SK-N-SH treated with all-trans-retinoic acid at 6 μM for 48 hours (cell line): ENCODE measurements at regions not wholly inside any gene's neighbourhood (a gene's known extent, or its start where the extent isn't known, plus 50 kb on each side); places are given as distances from the start of the nearest gene placed in this dataset.

Experiments
- ATAC-seq: fragments of 200-7000 bp; cut with Tn5 transposase; 3 replicates; pipeline ENCODE4 v1.9.1; 2020; ENCODE audit warnings: mild to moderate bottlenecking, moderate library complexity
- ARNTL ChIP-seq: fragments of 450-650 bp; formaldehyde crosslinking; IDR thresholded peaks from 2 replicates; pipeline ENCODE4 v1.5.0; 2020; ENCODE audit warnings: low read depth, mild to moderate bottlenecking, moderate library complexity, borderline replicate concordance
- BACH2 ChIP-seq: fragments of 250-450 bp; sonication (Bioruptor Pico); IDR thresholded peaks from 2 replicates; pipeline ENCODE4 v1.9.0; 2021; ENCODE audit warnings: mild to moderate bottlenecking, borderline replicate concordance
- CREB5 ChIP-seq: fragments of 250-450 bp; sonication (Bioruptor Pico); IDR thresholded peaks from 2 replicates; pipeline ENCODE4 v1.5.1; 2020; ENCODE audit warnings: low read depth, mild to moderate bottlenecking, moderate library complexity
- CSDC2 ChIP-seq: fragments of 250-450 bp; sonication (Bioruptor Pico); IDR thresholded peaks from 2 replicates; pipeline ENCODE4 v1.5.0; 2020; ENCODE audit warnings: mild to moderate bottlenecking, moderate library complexity
- CSRNP3 ChIP-seq: fragments of 250-450 bp; sonication (Bioruptor Pico); IDR thresholded peaks from 2 replicates; pipeline ENCODE4 v1.5.1; 2021; ENCODE audit warnings: mild to moderate bottlenecking, moderate library complexity
- GLIS3 ChIP-seq: fragments of 250-450 bp; sonication (Bioruptor Pico); IDR thresholded peaks from 2 replicates; pipeline ENCODE4 v1.5.0; 2020; ENCODE audit warnings: mild to moderate bottlenecking, moderate library complexity
- OSR1 ChIP-seq: fragments of 250-450 bp; sonication (Bioruptor Pico); IDR thresholded peaks from 2 replicates; pipeline ENCODE4 v1.8.0; 2022; ENCODE audit warnings: moderate library complexity, mild to moderate bottlenecking, inconsistent platforms
- PATZ1 ChIP-seq: fragments of 250-450 bp; sonication (Bioruptor Pico); IDR thresholded peaks from 2 replicates; pipeline ENCODE4 v1.8.0; 2020; ENCODE audit warnings: mild to moderate bottlenecking, moderate library complexity, borderline replicate concordance
- POU6F1 ChIP-seq: fragments of 250-450 bp; sonication (Bioruptor Pico); IDR thresholded peaks from 2 replicates; pipeline ENCODE4 v1.8.0; 2021; ENCODE audit warnings: low read depth, mild to moderate bottlenecking, moderate library complexity, borderline replicate concordance
- PPARA ChIP-seq: fragments of 250-450 bp; sonication (Bioruptor Pico); IDR thresholded peaks from 2 replicates; pipeline ENCODE4 v1.5.0; 2020; ENCODE audit warnings: mild to moderate bottlenecking, borderline replicate concordance
- RARB ChIP-seq: fragments of 250-450 bp; sonication (Bioruptor Pico); IDR thresholded peaks from 2 replicates; pipeline ENCODE4 v1.8.0; 2021; ENCODE audit warnings: mild to moderate bottlenecking, moderate library complexity
- SNAI2 ChIP-seq: fragments of 250-450 bp; sonication (Bioruptor Pico); IDR thresholded peaks from 2 replicates; pipeline ENCODE4 v1.5.0; 2020; ENCODE audit warnings: mild to moderate bottlenecking, moderate library complexity
- TCF4 ChIP-seq: fragments of 250-450 bp; sonication (Bioruptor Pico); IDR thresholded peaks from 2 replicates; pipeline ENCODE4 v1.8.0; 2021; ENCODE audit warnings: mild to moderate bottlenecking, moderate library complexity, borderline replicate concordance
- TOX ChIP-seq: fragments of 250-450 bp; sonication (Bioruptor Pico); IDR thresholded peaks from 2 replicates; pipeline ENCODE4 v1.8.0; 2021; ENCODE audit warnings: mild to moderate bottlenecking, moderate library complexity, borderline replicate concordance
- TSHZ2 ChIP-seq: fragments of 250-450 bp; sonication (Bioruptor Pico); IDR thresholded peaks from 2 replicates; pipeline ENCODE4 v1.5.0; 2020; ENCODE audit warnings: mild to moderate bottlenecking, moderate library complexity
- ZC3H10 ChIP-seq: fragments of 250-450 bp; sonication (Bioruptor Pico); IDR thresholded peaks from 2 replicates; pipeline ENCODE4 v1.5.1; 2021; ENCODE audit warnings: mild to moderate bottlenecking, moderate library complexity
- ZFP3 ChIP-seq: fragments of 250-450 bp; sonication (Bioruptor Pico); IDR thresholded peaks from 2 replicates; pipeline ENCODE4 v1.5.0; 2020; ENCODE audit warnings: mild to moderate bottlenecking, moderate library complexity
- ZFP30 ChIP-seq: fragments of 450-650 bp; formaldehyde crosslinking; IDR thresholded peaks from 2 replicates; pipeline ENCODE4 v1.5.0; 2022; ENCODE audit warnings: mild to moderate bottlenecking, moderate library complexity
- ZNF565 ChIP-seq: fragments of 450-650 bp; formaldehyde crosslinking; conservative IDR thresholded peaks from 2 replicates; pipeline ENCODE4 v1.5.0; 2020; ENCODE audit warnings: low read depth, mild to moderate bottlenecking, moderate library complexity
- ZNF70 ChIP-seq: fragments of 450-650 bp; formaldehyde crosslinking; IDR thresholded peaks from 2 replicates; pipeline ENCODE4 v1.5.0; 2020; ENCODE audit warnings: mild to moderate bottlenecking, moderate library complexity
- ZNF8 ChIP-seq: fragments of 450-650 bp; formaldehyde crosslinking; IDR thresholded peaks from 2 replicates; pipeline ENCODE4 v1.5.0; 2020; ENCODE audit warnings: mild to moderate bottlenecking, moderate library complexity

- TF ChIP-seq ARNTL (no peak), ZFP30 (CRISPR knock-in tag) (no peak), CSDC2 (CRISPR knock-in tag) (no peak), POU6F1 (CRISPR knock-in tag) (no peak), PATZ1 (no peak), GLIS3 (no peak), CREB5 (no peak), ZNF8 (CRISPR knock-in tag) (no peak)
- no peak for ATAC-seq
Measured at GRCh38 chr9:107836300-107836699, 346.7 kb upstream of the KLF4 start.

GRCh38 chr9:107833295-107833694, 343.7 kb upstream of the KLF4 start:
- TF ChIP-seq BACH2 (CRISPR knock-in tag), result no peak
- TF ChIP-seq ZFP3 (CRISPR knock-in tag), result no peak
- no peak for TF ChIP-seq RARB (CRISPR knock-in tag)
- no peak for TF ChIP-seq CREB5
- no peak for TF ChIP-seq TCF4 (CRISPR knock-in tag)
- TF ChIP-seq TOX (CRISPR knock-in tag), result no peak
- TF ChIP-seq ZNF8 (CRISPR knock-in tag), result no peak
- TF ChIP-seq OSR1 (CRISPR knock-in tag), result no peak
- TF ChIP-seq PPARA (CRISPR knock-in tag), result no peak
- no peak for TF ChIP-seq ZFP30 (CRISPR knock-in tag)
- TF ChIP-seq ZC3H10 (CRISPR knock-in tag), result no peak
- no peak for TF ChIP-seq CSRNP3 (CRISPR knock-in tag)
- TF ChIP-seq ZNF70 (CRISPR knock-in tag), result no peak
- TF ChIP-seq SNAI2 (CRISPR knock-in tag), result no peak
- no peak for TF ChIP-seq TSHZ2
- TF ChIP-seq POU6F1 (CRISPR knock-in tag), result no peak
- TF ChIP-seq GLIS3, result no peak
- TF ChIP-seq CSDC2 (CRISPR knock-in tag), result no peak
- no peak for TF ChIP-seq ARNTL
- TF ChIP-seq ZNF565 (CRISPR knock-in tag), result no peak
- TF ChIP-seq, all 23 proteins: peak for 0
- no peak for ATAC-seq
